SK-N-SH (cell line): ENCODE measurements at regions not wholly inside any gene's neighbourhood (a gene's known extent, or its start where the extent isn't known, plus 50 kb on each side); places are given as distances from the start of the nearest gene placed in this dataset.
A peak's percentile ranks its signal among the peaks of the same experiment; 100 is the strongest.

Source experiments
- CTCF ChIA-PET: fragments of 300-600, 350-600 bp; formaldehyde crosslinking; extraction: SDS; loops from one replicate; lab custom pipeline; 2021; lab: Yijun Ruan, JAX
- POLR2A ChIA-PET: fragments of 350-600 bp; sonication (Branson Sonifier 250); formaldehyde crosslinking; extraction: SDS; loops from one replicate; lab custom pipeline; 2020; ENCODE audit warnings: antibody characterized with exemption, inconsistent platforms; lab: Yijun Ruan, JAX
- DNase-seq: peaks from one replicate; pipeline ENCODE4 v3.0.0; 2012
- H2AFZ ChIP-seq: fragments of 200-600 bp; sonication (generic); 2 replicates; pipeline ENCODE4 v1.8.1; 2016; ENCODE audit warnings: antibody characterized with exemption, mild to moderate bottlenecking, low read depth
- H3F3A ChIP-seq: fragments of 200-600 bp; sonication (generic); replicated peaks from 2 replicates; pipeline ENCODE3; 2016; ENCODE audit warnings: antibody characterized with exemption, mild to moderate bottlenecking; ENCODE audit not compliant: insufficient read depth
- H3K27ac ChIP-seq, 2 experiments: fragments of 200-500 bp in 1 of 2; fragments of 200-600 bp in 1 of 2; sonication (Bioruptor generic) in 1 of 2; sonication (generic), shearing (Covaris generic) in 1 of 2; 2 replicates each; pipeline versions ENCODE4 v1.5.1 to v1.6.1; 2014 to 2016; ENCODE audit warnings: low read depth in 2 of 2, inconsistent platforms in 1 of 2, low read length in 1 of 2, mild to moderate bottlenecking in 1 of 2, mixed read lengths in 1 of 2
- H3K27me3 ChIP-seq: fragments of 200-600 bp; sonication (generic), shearing (Covaris generic); 2 replicates; pipeline ENCODE4 v1.6.1; 2016; ENCODE audit warnings: mixed run types; ENCODE audit not compliant: insufficient read depth
- H3K36me3 ChIP-seq, 2 experiments: fragments of 200-500 bp in 1 of 2; fragments of 200-600 bp in 1 of 2; sonication (Bioruptor generic) in 1 of 2; sonication (generic) in 1 of 2; replicated peaks in 1 of 2; 2 replicates each; pipeline versions ENCODE3 to v1.5.1; 2014 to 2016; ENCODE audit warnings: low read length in 1 of 2, mild to moderate bottlenecking in 1 of 2; ENCODE audit not compliant: insufficient read depth in 2 of 2, control insufficient read depth in 1 of 2
- H3K4me1 ChIP-seq, 2 experiments: fragments of 200-500 bp in 1 of 2; fragments of 200-600 bp in 1 of 2; sonication (Bioruptor generic) in 1 of 2; sonication (generic), shearing (Covaris generic) in 1 of 2; 2 replicates each; pipeline versions ENCODE4 v1.5.1 to v1.6.1; 2014 to 2016; ENCODE audit warnings: low read depth in 1 of 2, low read length in 1 of 2, mixed run types in 1 of 2; ENCODE audit not compliant: insufficient read depth in 2 of 2, control insufficient read depth in 1 of 2
- H3K4me2 ChIP-seq: fragments of 200-600 bp; sonication (generic), shearing (Covaris generic); 2 replicates; pipeline ENCODE4 v1.6.1; 2017; ENCODE audit warnings: mixed run types
- H3K4me3 ChIP-seq, 2 experiments: fragments of 200-500 bp in 1 of 2; fragments of 200-600 bp in 1 of 2; sonication (Bioruptor generic) in 1 of 2; sonication (generic), shearing (Covaris generic) in 1 of 2; 2 replicates each; pipeline versions ENCODE4 v1.5.1 to v1.8.1; 2014 to 2016; ENCODE audit warnings: low read depth in 2 of 2, inconsistent platforms in 1 of 2, low read length in 1 of 2, mild to moderate bottlenecking in 1 of 2, mixed read lengths in 1 of 2, moderate library complexity in 1 of 2
- H3K79me2 ChIP-seq: fragments of 200-600 bp; sonication (generic); 2 replicates; pipeline ENCODE4 v1.8.1; 2017; ENCODE audit warnings: mild to moderate bottlenecking; ENCODE audit not compliant: insufficient read depth
- H3K9ac ChIP-seq: fragments of 200-600 bp; sonication (generic); 2 replicates; pipeline ENCODE4 v1.6.1; 2017; ENCODE audit warnings: mixed run types
- H3K9me2 ChIP-seq: fragments of 200-600 bp; sonication (generic); 2 replicates; pipeline ENCODE4 v1.6.1; 2017; ENCODE audit warnings: mixed run types
- H3K9me3 ChIP-seq: fragments of 200-600 bp; sonication (generic); 2 replicates; pipeline ENCODE4 v1.6.1; 2017; ENCODE audit warnings: mixed run types, mild to moderate bottlenecking, moderate library complexity
- H4K20me1 ChIP-seq: fragments of 200-600 bp; sonication (generic); 2 replicates; pipeline ENCODE4 v1.6.1; 2017; ENCODE audit warnings: mild to moderate bottlenecking, mixed run types; ENCODE audit not compliant: insufficient read depth
- CHD2 ChIP-seq: fragments of 150-350 bp; IDR thresholded peaks from 2 replicates; pipeline ENCODE4 v1.6.1; 2018; ENCODE audit warnings: low read length; ENCODE audit not compliant: partially characterized antibody
- ELF1 ChIP-seq: IDR thresholded peaks from 2 replicates; pipeline ENCODE4 v1.4.0; 2012
- GABPA ChIP-seq: IDR thresholded peaks from 2 replicates; pipeline ENCODE4 v1.4.0; 2012; ENCODE audit warnings: low read depth, mild to moderate bottlenecking
- MEF2A ChIP-seq: IDR thresholded peaks from 2 replicates; pipeline ENCODE4 v1.4.0; 2012; ENCODE audit warnings: low read depth, borderline replicate concordance
- NFIC ChIP-seq: IDR thresholded peaks from 2 replicates; pipeline ENCODE4 v1.4.0; 2012; ENCODE audit warnings: borderline replicate concordance
- POLR2AphosphoS5 ChIP-seq: IDR thresholded peaks from 2 replicates; pipeline ENCODE4 v1.6.1; 2012; ENCODE audit warnings: low read depth, low read length
- RFX5 ChIP-seq: IDR thresholded peaks from 2 replicates; pipeline ENCODE4 v1.6.1; 2012; ENCODE audit warnings: mild to moderate bottlenecking, improper control_type of control experiment, low read length
- SMC3 ChIP-seq: IDR thresholded peaks from 2 replicates; pipeline ENCODE4 v1.6.1; 2012; ENCODE audit warnings: low read depth, low read length, improper control_type of control experiment
- TAF1 ChIP-seq: IDR thresholded peaks from 2 replicates; pipeline ENCODE4 v1.6.1; 2012; ENCODE audit warnings: low read depth, mild to moderate bottlenecking, low read length, moderate library complexity, borderline replicate concordance
- TCF12 ChIP-seq: IDR thresholded peaks from 2 replicates; pipeline ENCODE4 v1.4.0; 2012
- TEAD4 ChIP-seq: IDR thresholded peaks from 2 replicates; pipeline ENCODE4 v1.4.0; 2012; ENCODE audit warnings: mild to moderate bottlenecking, borderline replicate concordance; ENCODE audit not compliant: insufficient read depth
- YY1 ChIP-seq: IDR thresholded peaks from 2 replicates; pipeline ENCODE4 v1.4.0; 2012; ENCODE audit warnings: low read depth, mild to moderate bottlenecking
- WGBS: methylation state at CpG from one replicate; pipeline ENCODE4 v1.1.6; 2017; ENCODE audit warnings: low lambda C conversion rate; 5-methylcytosine and 5-hydroxymethylcytosine counted together
- TF ChIP-seq, protein P1 (sequence below): fragments of 150-350 bp; IDR thresholded peaks from 2 replicates; pipeline ENCODE4 v1.6.1; 2016; ENCODE audit warnings: mild to moderate bottlenecking, low read depth, low read length
- TF ChIP-seq, protein P2 (sequence below): fragments of 150-350 bp; IDR thresholded peaks from 2 replicates; pipeline ENCODE4 v1.6.1; 2017; ENCODE audit warnings: antibody characterized with exemption, low read length, low read depth, borderline replicate concordance
- TF ChIP-seq, protein P3 (sequence below): IDR thresholded peaks from 2 replicates; pipeline ENCODE4 v1.4.0; 2012; ENCODE audit warnings: low read depth
- TF ChIP-seq, protein P4 (sequence below): IDR thresholded peaks from 2 replicates; pipeline ENCODE4; 2012
- TF ChIP-seq, protein P5 (sequence below): IDR thresholded peaks from 2 replicates; pipeline ENCODE4 v1.4.0; 2012; ENCODE audit warnings: low read depth, borderline replicate concordance

DNA sequence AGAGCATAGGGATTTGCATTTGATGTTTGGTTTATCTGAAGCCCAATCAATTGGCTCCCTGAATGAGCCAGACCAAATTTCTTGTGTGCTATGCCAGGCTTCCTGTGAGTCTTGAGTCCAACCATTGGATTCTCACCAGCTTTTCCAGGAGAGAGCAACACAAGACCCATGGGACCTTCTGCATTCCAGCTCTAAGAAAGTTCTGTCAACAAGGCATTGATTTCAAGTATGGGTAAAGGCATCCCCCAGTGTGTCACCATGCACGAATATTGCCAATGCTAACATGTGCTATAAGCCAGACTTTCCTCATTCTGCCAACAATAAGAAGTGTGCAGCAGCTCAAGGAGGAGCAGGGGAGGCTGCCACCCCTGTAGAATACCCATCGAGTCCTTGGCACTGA is 266.6 kb downstream of the ETAA1 start:
- 56% methylated on average over 2 of the region's 2 CpGs for WGBS
- no peaks in the 10 kb centered on the region for H3K27me3 ChIP-seq
- no peak overlapping the region for H3K9ac ChIP-seq
- peaks cover 4% of the 10 kb centered on the region for H3F3A ChIP-seq
- H2AFZ ChIP-seq = no peak overlapping the region
- CTCF ChIA-PET = interaction anchor here (1.7 kb wide), 1 partner anchor 13 kb away, joined by 6 read pairs; no protein-coding TSS in a partner anchor
- H3K79me2 ChIP-seq = no peaks in the 10 kb centered on the region
- H3K4me1 ChIP-seq = peaks cover 0 to 14% of the 10 kb centered on the region in 2 experiments; a peak in 2 of 4 replicates
- peaks cover 13% of the 10 kb centered on the region; the same call in 1 of the 2 replicates for H3K9me3 ChIP-seq
- no peak overlapping the region for H3K4me2 ChIP-seq
- H3K27ac ChIP-seq = no peak overlapping the region
- no peaks in the 10 kb centered on the region for H3K36me3 ChIP-seq
- no peak for DNase-seq
- TF ChIP-seq CHD2 (no peak), NFIC (no peak), ELF1 (no peak), TCF12 (no peak), SMC3 (no peak), YY1 (no peak), POLR2AphosphoS5 (no peak), TAF1 (no peak), TEAD4 (no peak), MEF2A (no peak)
- TF ChIP-seq, protein P1, sequence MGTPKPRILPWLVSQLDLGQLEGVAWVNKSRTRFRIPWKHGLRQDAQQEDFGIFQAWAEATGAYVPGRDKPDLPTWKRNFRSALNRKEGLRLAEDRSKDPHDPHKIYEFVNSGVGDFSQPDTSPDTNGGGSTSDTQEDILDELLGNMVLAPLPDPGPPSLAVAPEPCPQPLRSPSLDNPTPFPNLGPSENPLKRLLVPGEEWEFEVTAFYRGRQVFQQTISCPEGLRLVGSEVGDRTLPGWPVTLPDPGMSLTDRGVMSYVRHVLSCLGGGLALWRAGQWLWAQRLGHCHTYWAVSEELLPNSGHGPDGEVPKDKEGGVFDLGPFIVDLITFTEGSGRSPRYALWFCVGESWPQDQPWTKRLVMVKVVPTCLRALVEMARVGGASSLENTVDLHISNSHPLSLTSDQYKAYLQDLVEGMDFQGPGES = no peak
- TF ChIP-seq, protein P2, sequence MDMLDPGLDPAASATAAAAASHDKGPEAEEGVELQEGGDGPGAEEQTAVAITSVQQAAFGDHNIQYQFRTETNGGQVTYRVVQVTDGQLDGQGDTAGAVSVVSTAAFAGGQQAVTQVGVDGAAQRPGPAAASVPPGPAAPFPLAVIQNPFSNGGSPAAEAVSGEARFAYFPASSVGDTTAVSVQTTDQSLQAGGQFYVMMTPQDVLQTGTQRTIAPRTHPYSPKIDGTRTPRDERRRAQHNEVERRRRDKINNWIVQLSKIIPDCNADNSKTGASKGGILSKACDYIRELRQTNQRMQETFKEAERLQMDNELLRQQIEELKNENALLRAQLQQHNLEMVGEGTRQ = no peak
- TF ChIP-seq, protein P3, sequence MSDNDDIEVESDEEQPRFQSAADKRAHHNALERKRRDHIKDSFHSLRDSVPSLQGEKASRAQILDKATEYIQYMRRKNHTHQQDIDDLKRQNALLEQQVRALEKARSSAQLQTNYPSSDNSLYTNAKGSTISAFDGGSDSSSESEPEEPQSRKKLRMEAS = no peak
- TF ChIP-seq, protein P4, sequence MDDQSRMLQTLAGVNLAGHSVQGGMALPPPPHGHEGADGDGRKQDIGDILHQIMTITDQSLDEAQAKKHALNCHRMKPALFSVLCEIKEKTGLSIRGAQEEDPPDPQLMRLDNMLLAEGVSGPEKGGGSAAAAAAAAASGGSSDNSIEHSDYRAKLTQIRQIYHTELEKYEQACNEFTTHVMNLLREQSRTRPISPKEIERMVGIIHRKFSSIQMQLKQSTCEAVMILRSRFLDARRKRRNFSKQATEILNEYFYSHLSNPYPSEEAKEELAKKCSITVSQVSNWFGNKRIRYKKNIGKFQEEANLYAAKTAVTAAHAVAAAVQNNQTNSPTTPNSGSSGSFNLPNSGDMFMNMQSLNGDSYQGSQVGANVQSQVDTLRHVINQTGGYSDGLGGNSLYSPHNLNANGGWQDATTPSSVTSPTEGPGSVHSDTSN = no peak
- H3K9me2 ChIP-seq = no peaks in the 10 kb centered on the region
- no peaks in the 10 kb centered on the region for H4K20me1 ChIP-seq
- POLR2A ChIA-PET = no interaction called here
- no peak overlapping the region for H3K4me3 ChIP-seq

DNA sequence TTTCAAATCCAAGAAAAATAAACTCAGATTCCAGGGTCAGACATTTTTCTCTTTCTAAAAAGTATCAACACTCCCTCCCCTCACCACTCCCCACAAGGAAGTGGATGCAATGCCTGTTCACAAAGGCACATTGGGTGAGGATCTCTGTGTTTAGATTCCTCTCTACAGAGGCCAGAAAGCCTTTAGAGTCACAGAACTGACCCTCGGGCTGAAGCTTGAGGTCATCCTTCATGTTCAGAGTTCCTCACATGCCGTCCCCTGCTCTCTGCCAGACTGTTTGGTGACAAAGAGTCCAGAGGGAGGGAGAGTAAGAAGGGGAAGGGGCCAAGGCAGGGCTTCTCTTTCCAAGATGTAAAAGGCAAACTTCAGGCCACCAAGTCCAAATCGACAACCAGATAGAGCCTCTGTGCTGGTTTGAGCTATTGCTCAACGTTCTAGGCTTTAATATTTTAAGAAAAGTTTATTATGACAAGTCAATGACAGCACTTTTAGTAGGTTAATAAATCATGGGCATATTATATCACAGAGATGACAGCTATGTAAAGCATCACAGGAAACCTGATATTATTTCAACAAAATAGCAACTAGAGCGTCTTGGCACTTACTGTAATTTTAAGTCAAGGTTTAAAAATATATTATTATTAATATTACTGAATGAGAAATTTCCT is 269.4 kb downstream of the ETAA1 start:
- no peaks in the 10 kb centered on the region for H3K9me3 ChIP-seq
- no peaks in the 10 kb centered on the region for H3K36me3 ChIP-seq
- no peaks in the 10 kb centered on the region for H3K27me3 ChIP-seq
- peak overlapping the region in 1 of 2 experiments; percentile 72; a peak in 2 of 4 replicates for H3K27ac ChIP-seq
- no peak overlapping the region for H2AFZ ChIP-seq
- POLR2A ChIA-PET = no interaction called here
- DNase-seq = no peak
- peaks cover 0 to 14% of the 10 kb centered on the region in 2 experiments; a peak in 2 of 4 replicates for H3K4me1 ChIP-seq
- 66% methylated on average over 5 of the region's 5 CpGs for WGBS
- no peaks in the 10 kb centered on the region for H3K79me2 ChIP-seq
- H3K4me3 ChIP-seq = no peak overlapping the region
- no peaks in the 10 kb centered on the region for H3F3A ChIP-seq
- CTCF ChIA-PET = interaction anchor here (2.1 to 3.0 kb wide), 2 partner anchors 15 to 174 kb away, joined by 10 to 14 read pairs; no protein-coding TSS in a partner anchor
- TF ChIP-seq, protein P4 = 0 out of 2 replicates have a peak, but pooled peaks have one; percentile 6
- no peak for TF ChIP-seq TAF1
- TF ChIP-seq RFX5 = no peak
- TF ChIP-seq, protein P5, sequence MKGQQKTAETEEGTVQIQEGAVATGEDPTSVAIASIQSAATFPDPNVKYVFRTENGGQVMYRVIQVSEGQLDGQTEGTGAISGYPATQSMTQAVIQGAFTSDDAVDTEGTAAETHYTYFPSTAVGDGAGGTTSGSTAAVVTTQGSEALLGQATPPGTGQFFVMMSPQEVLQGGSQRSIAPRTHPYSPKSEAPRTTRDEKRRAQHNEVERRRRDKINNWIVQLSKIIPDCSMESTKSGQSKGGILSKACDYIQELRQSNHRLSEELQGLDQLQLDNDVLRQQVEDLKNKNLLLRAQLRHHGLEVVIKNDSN = no peak
- TF ChIP-seq TEAD4 = no peak
- no peak for TF ChIP-seq GABPA
- H3K9ac ChIP-seq = no peak overlapping the region
- H3K4me2 ChIP-seq = no peak overlapping the region
- H4K20me1 ChIP-seq = no peaks in the 10 kb centered on the region
- no peaks in the 10 kb centered on the region for H3K9me2 ChIP-seq
